Hippocampal formation (tissue), 2 donors: ENCODE measurements at regions not wholly inside any gene's neighbourhood (a gene's known extent, or its start where the extent isn't known, plus 50 kb on each side); places are given as distances from the start of the nearest gene placed in this dataset.
"Not testable (repeated sequence)": the region's sequence is repeated elsewhere in the genome, so short reads cannot be mapped to it uniquely, and the experiment has no call there.

Experiments used
- DNase-seq, 2 donors: peaks; one replicate each; lab custom pipeline; 2025; lab: John Stamatoyannopoulos, UW

DNA sequence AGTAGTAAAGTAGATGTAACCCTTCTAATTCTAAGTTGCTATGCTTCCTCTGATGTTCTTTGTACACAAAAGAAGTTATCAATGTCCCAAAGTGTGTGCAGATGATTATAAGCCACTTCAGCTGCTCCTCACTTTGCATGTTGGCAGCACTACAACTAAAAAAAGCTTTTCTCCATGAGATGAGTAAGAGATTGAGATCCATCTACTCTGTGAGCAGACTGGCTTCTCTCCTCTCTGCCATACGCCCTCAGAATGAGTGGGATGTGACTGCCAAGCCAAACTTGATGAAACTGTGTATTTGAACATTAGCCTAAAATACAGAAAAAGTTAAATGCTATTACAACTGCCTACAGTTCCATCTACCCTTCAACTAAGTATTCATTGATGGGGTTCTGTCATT is 102.9 kb upstream of the ETV1 start:
- peak in 1 of 2 donors; percentile 5 for DNase-seq

DNA sequence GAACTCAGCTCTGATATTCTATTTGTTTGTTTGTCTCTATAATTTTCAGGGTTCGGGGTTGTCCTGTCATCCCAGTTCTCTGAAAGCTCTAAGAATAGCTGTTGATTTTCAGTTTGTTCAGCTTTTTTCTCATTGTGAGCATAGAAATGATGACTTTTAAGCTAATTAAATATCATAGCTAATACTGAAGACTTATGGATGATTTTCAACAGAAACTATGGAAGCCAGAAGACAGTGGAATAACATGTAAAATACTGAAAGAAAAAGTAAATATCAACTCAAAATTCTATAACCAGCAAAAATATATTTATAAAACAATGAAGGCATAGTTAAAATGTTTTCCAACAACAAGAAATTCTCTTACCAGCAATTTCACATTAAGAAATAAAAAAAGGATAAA is 96.4 kb upstream of the ETV1 start:
- DNase-seq = no peak

DNA sequence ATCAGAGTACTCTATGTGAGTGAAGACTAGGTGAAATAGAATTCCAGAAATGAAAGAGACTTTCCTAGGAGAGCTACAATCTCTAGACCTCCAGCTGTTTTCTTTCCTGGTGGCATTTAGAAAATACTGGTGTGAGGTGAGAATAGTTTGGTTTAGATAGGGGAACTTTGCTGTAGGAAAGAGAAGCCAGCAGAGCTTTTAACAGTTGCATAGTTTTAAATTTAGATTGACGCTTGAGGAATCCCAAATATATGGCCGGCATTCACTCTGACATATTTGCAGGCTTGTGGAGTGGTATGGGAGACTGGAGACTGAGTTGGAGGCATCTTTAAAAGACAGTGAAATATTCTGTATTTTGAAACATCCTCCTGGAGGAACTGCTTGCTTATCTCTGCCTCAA is 94.3 kb upstream of the ETV1 start:
- DNase-seq = no peak

DNA sequence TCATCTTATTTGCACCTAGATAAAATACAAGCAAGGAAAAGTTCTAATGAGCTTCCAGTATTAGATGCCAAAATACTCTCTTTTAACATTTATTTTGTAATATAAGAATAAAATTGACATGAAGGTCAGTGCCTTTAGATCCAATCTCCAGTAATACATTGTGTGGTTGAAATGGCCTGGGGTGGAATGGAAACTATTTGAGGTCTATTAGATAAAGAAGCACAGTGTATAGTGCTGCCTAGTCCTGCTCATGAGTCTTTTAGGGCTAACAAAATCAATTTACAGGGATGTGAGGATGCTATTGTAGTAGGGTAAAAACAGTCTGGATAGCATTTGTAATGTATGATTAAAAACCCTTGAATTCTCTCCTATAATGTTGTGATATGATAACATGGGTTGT is 84.5 kb upstream of the ETV1 start:
- no peak for DNase-seq

DNA sequence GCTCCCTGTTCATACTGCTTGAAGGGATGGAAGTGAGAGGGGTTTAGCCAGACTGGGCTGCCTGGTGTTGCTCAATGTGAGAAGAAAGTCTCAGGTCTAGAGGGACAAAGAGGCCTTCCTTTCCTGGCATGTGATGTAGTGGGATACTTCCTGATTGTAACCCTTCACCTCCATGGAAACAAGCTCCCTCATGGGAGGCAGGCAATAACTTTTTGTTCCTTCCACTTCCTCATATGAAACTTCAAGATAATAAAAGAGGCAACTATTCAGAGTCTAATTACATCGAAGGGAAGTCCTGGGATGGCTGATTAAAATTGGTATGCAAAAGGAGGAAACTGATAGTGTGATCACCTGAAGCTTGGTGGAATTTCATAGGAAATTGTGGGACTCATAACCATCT is 84.1 kb upstream of the ETV1 start:
- no peak for DNase-seq

GRCh38 chr7:14071045-14071444 is 81.6 kb upstream of the ETV1 start:
- DNase-seq = no peak

GRCh38 chr7:14069961-14070360 is 80.5 kb upstream of the ETV1 start:
- DNase-seq = no peak

DNA sequence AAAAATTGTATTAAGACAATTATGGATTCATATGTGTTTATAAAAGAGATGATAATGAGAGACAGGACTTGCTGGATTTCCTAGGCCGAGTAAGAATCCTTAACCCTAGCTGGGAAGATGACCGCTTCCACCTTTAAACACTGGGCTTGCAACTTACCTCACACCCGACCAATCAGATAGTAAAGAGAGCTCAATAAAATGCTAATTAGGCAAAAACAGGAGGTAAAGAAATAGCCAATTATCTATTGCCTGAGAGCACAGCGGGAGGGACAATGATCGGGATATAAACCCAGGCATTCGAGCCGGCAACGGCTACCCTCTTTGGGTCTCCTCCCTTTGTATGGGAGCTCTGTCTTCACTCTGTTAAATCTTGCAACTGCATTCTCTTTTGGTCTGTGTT is 77.3 kb upstream of the ETV1 start:
- not testable (repeated sequence) for DNase-seq

DNA sequence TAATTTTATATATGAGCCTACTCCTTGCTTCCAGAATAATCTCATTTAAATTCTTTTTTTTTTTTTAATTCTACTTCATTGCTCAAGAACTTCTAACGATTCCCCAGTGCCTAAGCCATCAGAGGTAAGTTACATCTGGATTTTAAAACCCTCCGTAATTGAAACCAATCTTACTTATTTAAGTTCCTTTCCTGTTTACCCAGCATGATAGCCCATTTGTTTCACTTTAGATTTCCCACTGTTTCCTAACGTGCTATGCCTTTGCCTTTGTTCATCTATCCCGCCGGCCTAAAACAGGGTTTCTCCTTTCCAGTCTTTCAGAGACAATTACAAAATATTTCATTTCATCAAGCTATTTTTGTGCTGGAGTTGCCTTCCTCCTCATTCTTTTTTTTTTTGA is 75.8 kb upstream of the ETV1 start:
- DNase-seq = no peak

DNA sequence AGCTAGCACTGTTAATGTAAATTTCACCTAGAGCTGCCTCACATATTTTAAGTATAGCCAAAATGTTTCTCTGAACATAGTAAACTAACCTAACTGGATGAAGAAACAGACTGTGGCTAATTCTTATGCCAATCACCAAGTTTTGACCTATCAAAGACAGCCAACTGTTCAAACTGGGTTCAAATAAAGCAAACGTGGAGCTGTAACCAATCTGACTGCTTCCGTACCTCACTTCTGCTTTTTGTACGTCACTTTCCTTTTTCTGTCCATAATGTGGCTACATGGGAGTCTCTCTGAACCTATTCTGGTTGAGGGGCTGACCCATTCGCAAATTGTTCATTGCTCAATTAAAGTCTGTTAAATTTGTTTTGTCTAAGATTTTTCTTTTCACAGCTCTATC is 66.3 kb upstream of the ETV1 start:
- DNase-seq = no peak

GRCh38 chr7:14054125-14054524 is 64.7 kb upstream of the ETV1 start:
- DNase-seq = no peak

DNA sequence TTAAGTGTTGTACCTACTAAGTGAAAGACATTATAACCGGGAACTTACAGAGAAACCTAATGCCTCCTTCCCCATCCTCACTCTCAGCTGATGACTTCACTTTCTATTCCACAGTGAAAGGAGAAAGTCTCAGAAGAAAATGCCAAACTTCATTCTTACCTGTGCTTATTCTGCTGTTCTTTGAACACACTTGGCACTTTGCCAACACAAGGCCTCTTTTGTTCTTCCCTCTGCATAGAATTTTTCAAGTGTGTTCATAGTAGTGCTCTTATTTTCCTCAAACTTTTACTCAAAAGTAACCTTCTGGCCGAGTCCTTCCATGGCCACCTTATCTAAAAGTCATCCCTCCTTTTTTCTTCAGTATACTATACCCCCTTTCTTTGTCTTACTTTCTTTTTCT is 59.4 kb upstream of the ETV1 start:
- DNase-seq = no peak

DNA sequence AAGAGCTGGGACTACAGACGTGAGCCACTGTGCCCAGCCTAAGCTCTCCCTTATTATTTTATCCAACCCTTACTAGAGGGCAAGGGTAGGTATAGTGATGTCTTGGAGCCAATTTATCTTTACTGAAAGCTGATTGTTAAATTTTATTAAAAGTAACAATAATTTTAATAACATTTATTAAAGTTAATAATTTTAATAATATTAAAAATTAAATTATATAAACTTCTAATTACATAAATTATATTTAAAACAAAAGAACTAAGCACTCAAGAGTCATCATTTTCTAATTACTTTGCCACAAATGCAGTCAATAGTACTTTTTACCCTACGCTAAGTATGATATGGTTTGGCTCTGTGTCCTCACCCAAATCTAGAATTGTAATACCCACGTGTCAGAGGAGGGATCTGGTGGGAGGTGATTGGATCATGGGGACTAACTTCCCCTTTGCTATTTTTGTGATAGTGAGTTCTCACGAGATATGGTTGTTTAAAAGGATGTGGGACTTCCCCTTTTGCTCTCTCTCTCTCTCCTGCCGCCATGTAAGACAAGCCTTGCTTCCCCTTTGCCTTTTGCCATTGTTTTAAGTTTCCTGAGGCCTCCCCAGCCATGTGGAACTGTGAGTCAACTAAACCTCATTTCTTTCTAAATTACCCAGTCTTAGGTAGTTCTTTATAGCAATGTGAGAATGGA is 58.4 kb upstream of the ETV1 start:
- no peak for DNase-seq

- DNase-seq = no peak
Observed at GRCh38 chr7:14045651-14046050, 56.2 kb upstream of the ETV1 start.

DNA sequence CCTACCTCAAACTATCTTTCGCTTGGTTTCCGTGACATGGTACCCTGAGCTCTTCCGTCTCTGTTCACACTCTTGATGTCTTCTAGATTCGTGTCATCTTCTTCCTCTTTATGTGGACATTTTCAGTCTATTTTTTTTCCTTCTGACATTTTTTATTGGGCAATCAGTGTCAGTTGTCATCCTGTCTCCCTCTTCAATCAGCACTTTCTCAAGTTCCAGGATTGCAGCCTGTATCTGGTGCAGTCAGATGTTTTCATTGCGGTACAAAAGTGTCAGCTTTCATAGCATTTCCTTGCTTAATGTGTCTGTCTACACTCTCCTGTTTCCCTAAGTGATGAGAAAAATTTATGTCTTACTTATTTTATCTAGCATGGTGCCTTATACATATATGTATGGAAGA is 51.1 kb upstream of the ETV1 start:
- no peak for DNase-seq
